Pancreas (tissue), 10 donors: ENCODE measurements at regions not wholly inside any gene's neighbourhood (a gene's known extent, or its start where the extent isn't known, plus 50 kb on each side); places are given as distances from the start of the nearest gene placed in this dataset.

Experiments
- ATAC-seq, 4 donors: fragments of 200-7000 bp; cut with Tn5 transposase; one replicate each; pipeline versions ENCODE4 v1.8.0 to v1.9.1; 2020; ENCODE audit warnings: mild to moderate bottlenecking in 4 of 4, moderate library complexity in 4 of 4
- DNase-seq, 6 donors: peaks; one replicate each; pipeline ENCODE4 v3.0.0-alpha.2; 2020
- FAIRE-seq: peaks from 2 replicates; lab custom pipeline; 2012; peaks lifted over from hg19 to GRCh38; lab: Jason Lieb, UNC
- H3K27ac ChIP-seq, 4 donors: fragments of 200-600 bp; sonication (generic); 1 replicate in 3 of 4; 2 replicates in 1 of 4; pipeline versions ENCODE4 v1.5.0 to v1.8.0; 2020
- H3K27me3 ChIP-seq, 4 donors: fragments of 200-600 bp; one replicate each; pipeline ENCODE4 v1.8.0; 2021
- H3K36me3 ChIP-seq, 3 donors: fragments of 200-600 bp; sonication (generic) in 1 of 3; one replicate each; pipeline versions ENCODE4 v1.5.0 to v1.8.0; 2020 to 2021
- H3K4me1 ChIP-seq, 3 donors: fragments of 200-600 bp; one replicate each; pipeline ENCODE4 v1.8.0; 2021
- H3K4me3 ChIP-seq, 4 donors: fragments of 200-600 bp; sonication (generic) in 2 of 4; one replicate each; pipeline versions ENCODE4 v1.5.0 to v1.8.0; 2020 to 2021
- H3K9me3 ChIP-seq, 4 donors: fragments of 200-600 bp; one replicate each; pipeline ENCODE4 v1.8.0; 2021
- WGBS, 2 donors: extraction: QIAGEN DNeasy Blood & Tissue Kit; methylation state at CpG; one replicate each; pipeline ENCODE4 v1.1.7; 2013; 5-methylcytosine and 5-hydroxymethylcytosine counted together
- intact Hi-C, 3 donors: fragments of 100-400 bp; cut with DNase I; formaldehyde crosslinking; loops; one replicate each; pipeline versions ENCODE4 v1.11.1 to v1.14.2; 2022
- TF ChIP-seq, protein P1 (sequence below), 4 donors: fragments of 200-600 bp; sonication (generic) in 3 of 4; IDR thresholded peaks; one replicate each; pipeline versions ENCODE4 v1.5.0 to v1.8.0; 2021; ENCODE audit warnings: antibody characterized with exemption in 4 of 4
- donor health status: healthy with polysubstance abuse.
- donor health status: DM: no; HTN: no; CAD: no; lungs with moderate emphysema.
- donor health status: DM: no; HTN: no; CAD: no.
- donor health status: control.
- donor health status: control.
- donor health status: Bipolar disorder and iron deficiency.
- donor health status: DM: yes; HTN: yes; CAD: no.
- donor health status: DM: no; HTN: no; CAD: no.
- donor health status: DM: no; HTN: no; CAD: no.
- donor health status: DM: yes; HTN: yes; CAD: no.

DNA sequence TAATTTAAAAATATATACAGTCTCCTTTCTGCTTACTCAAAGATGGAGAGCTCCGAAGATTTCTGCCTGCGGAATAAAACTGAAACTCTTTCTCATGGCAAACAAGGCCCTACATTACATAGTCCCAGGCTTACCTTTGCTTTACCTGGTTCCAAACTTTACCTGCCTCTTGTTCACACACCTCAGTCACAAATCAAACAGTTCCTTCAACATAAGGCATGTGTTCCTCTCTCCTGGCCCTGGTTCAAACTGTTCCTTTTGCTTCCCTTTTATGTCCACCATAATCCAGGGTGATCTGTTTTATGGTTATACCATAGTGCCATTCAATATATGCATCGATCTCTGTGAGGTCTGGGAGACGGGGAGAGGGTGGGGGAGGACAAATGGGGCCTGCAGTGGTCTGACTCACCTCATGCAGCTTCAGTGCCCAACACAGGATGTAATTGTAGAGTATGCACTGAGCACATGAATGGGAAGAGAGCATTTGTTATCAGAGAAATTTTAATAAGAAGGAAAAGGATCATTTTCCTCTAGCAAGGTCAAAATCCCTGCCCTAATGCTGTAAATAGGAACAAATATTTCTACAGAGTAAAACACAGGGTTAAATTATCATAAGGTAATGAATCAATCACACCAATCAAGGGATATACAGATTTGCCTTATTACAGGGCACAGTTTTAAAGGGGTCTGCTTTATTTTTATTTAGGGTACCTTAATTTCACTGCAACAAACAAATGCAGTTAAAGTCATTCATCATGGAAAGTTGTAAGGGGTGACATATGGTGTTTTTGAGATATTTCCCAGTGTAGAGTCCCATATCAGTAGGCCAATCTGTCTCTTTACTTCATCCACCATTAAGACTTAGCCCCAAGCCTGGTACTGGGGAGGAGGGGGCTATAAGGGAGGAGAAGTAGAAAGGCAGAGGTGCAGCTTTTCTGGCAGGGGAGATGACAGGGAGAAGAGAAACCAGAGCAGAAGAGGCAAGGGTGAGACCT is 88.8 kb upstream of the PDE1C start:
- intact Hi-C loops: no loop called here
- Histone ChIP-seq H3K4me1 (no peaks in the 10 kb centered on the region), H3K36me3 (no peaks in the 10 kb centered on the region), H3K9me3 (no peaks in the 10 kb centered on the region), H3K4me3 (no peak overlapping the region), H3K27ac (no peak overlapping the region), H3K27me3 (no peaks in the 10 kb centered on the region)
- WGBS, 2 donors: 86 to 90% methylated on average over 4 of the region's 4 CpGs
- TF ChIP-seq, protein P1, sequence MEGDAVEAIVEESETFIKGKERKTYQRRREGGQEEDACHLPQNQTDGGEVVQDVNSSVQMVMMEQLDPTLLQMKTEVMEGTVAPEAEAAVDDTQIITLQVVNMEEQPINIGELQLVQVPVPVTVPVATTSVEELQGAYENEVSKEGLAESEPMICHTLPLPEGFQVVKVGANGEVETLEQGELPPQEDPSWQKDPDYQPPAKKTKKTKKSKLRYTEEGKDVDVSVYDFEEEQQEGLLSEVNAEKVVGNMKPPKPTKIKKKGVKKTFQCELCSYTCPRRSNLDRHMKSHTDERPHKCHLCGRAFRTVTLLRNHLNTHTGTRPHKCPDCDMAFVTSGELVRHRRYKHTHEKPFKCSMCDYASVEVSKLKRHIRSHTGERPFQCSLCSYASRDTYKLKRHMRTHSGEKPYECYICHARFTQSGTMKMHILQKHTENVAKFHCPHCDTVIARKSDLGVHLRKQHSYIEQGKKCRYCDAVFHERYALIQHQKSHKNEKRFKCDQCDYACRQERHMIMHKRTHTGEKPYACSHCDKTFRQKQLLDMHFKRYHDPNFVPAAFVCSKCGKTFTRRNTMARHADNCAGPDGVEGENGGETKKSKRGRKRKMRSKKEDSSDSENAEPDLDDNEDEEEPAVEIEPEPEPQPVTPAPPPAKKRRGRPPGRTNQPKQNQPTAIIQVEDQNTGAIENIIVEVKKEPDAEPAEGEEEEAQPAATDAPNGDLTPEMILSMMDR (IDR thresholded peaks at IDR 0.05): no peak
- DNase-seq (no peak), FAIRE-seq (no peak), ATAC-seq (no peak)

GRCh38 chr7:32158076-32158475 is 87.9 kb upstream of the PDE1C start:
- Histone ChIP-seq H3K36me3 (no peaks in the 10 kb centered on the region), H3K4me3 (no peak overlapping the region), H3K27ac (no peak overlapping the region), H3K27me3 (no peaks in the 10 kb centered on the region), H3K4me1 (no peaks in the 10 kb centered on the region), H3K9me3 (no peaks in the 10 kb centered on the region)
- ATAC-seq (no peak), DNase-seq (no peak), FAIRE-seq (no peak)
- intact Hi-C loops: no loop called here
- WGBS, 2 donors: 67 to 74% methylated on average over 5 of the region's 5 CpGs
- TF ChIP-seq, protein P1 (IDR thresholded peaks at IDR 0.05): no peak

GRCh38 chr7:32155712-32156111 is 85.5 kb upstream of the PDE1C start:
- intact Hi-C loops: no loop called here
- ATAC-seq (no peak), DNase-seq (no peak), FAIRE-seq (no peak)
- Histone ChIP-seq H3K36me3 (no peaks in the 10 kb centered on the region), H3K9me3 (no peaks in the 10 kb centered on the region), H3K27me3 (no peaks in the 10 kb centered on the region), H3K4me3 (no peak overlapping the region), H3K4me1 (no peaks in the 10 kb centered on the region), H3K27ac (no peak overlapping the region)
- WGBS, 2 donors: 68 to 79% methylated on average over 2 of the region's 2 CpGs
- TF ChIP-seq, protein P1 (IDR thresholded peaks at IDR 0.05): no peak

- FAIRE-seq: no peak
Measured at GRCh38 chr7:32154797-32155196, 84.6 kb upstream of the PDE1C start.

More at GRCh38 chr7:32154797-32155196, 84.6 kb upstream of the PDE1C start:
- 67 to 79% methylated on average over 3 of the region's 3 CpGs for WGBS, 2 donors
- intact Hi-C loops: no loop called here
- TF ChIP-seq, protein P1 (IDR thresholded peaks at IDR 0.05): no peak
- no peaks in the 10 kb centered on the region for H3K27me3 ChIP-seq
- DNase-seq (no peak), ATAC-seq (peak in 3 of 4 donors; percentile 57 to 67 (median 57))
- H3K27ac ChIP-seq: no peak overlapping the region
- no peaks in the 10 kb centered on the region for H3K4me1 ChIP-seq
- H3K36me3 ChIP-seq: no peaks in the 10 kb centered on the region
- no peak overlapping the region for H3K4me3 ChIP-seq
- no peaks in the 10 kb centered on the region for H3K9me3 ChIP-seq
